ENCODE measurements at regions not wholly inside any gene's neighbourhood (a gene's known extent, or its start where the extent isn't known, plus 50 kb on each side); places are given as distances from the start of the nearest gene placed in this dataset.

- no peak for TF ChIP-seq POLR2AphosphoS5 (IDR thresholded peaks at IDR 0.05; ENCODE audit: borderline replicate concordance, low read depth, low read length)
- no peak for TF ChIP-seq EZH2 (IDR thresholded peaks at IDR 0.05)
- no peak for TF ChIP-seq FOXP2 (optimal IDR thresholded peaks at IDR 0.05; ENCODE audit: control extremely low read depth, extremely low read length, insufficient read depth)
Measured at GRCh38 chr5:105794578-105794977, 1876.2 kb downstream of the EFNA5 start.

Measured in SK-N-MC (cell line).